ENCODE measurements at regions not wholly inside any gene's neighbourhood (a gene's known extent, or its start where the extent isn't known, plus 50 kb on each side); places are given as distances from the start of the nearest gene placed in this dataset.

DNA sequence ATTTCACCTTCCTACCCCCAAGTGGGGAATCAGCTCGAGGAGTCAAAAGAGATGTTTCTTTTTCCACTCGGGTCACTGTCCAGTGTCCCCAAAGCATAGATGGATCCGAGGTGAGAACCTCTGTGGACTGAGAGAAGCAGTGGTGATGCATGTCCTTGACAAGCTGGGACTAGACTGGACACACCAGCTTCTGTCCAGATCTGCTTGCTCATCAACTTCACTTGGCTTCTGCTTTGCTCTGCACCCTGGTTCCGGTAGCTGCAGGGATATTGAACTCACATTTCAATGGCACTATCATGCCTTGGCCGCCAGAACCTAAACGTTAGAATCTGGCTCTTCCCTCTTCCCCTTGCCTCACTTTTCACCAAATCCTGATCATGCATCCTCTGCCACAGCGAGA, 50.3 kb upstream of the CXCL12 start:
- H3K9me3 ChIP-seq (ENCODE audit: low read length) = no peaks in the 10 kb centered on the region
- H3K36me3 ChIP-seq (ENCODE audit: insufficient read depth, low read length) = no peaks in the 10 kb centered on the region
- H3K27ac ChIP-seq (ENCODE audit: low read depth, low read length) = no peak overlapping the region
- no peak overlapping the region for H3K9ac ChIP-seq (ENCODE audit: low read length)
- no peaks in the 10 kb centered on the region for H3K4me1 ChIP-seq (ENCODE audit: insufficient read depth, low read length)
- H3K4me3 ChIP-seq (ENCODE audit: low read depth in 1 of 2, low read length in 2 of 2) = no peak overlapping the region
- H3K27me3 ChIP-seq (ENCODE audit: control insufficient read depth in 1 of 2, insufficient read depth in 2 of 2, low read length in 2 of 2) = no peaks in the 10 kb centered on the region

- no peaks in the 10 kb centered on the region for H3K36me3 ChIP-seq (ENCODE audit: insufficient read depth, low read length)
- H3K27me3 ChIP-seq (ENCODE audit: control insufficient read depth in 1 of 2, insufficient read depth in 2 of 2, low read length in 2 of 2) = no peaks in the 10 kb centered on the region
- H3K9ac ChIP-seq (ENCODE audit: low read length) = no peak overlapping the region
- H3K4me1 ChIP-seq (ENCODE audit: insufficient read depth, low read length) = no peaks in the 10 kb centered on the region
- no peak overlapping the region for H3K4me3 ChIP-seq (ENCODE audit: low read depth in 1 of 2, low read length in 2 of 2)
- H3K9me3 ChIP-seq (ENCODE audit: low read length) = no peaks in the 10 kb centered on the region
- H3K27ac ChIP-seq (ENCODE audit: low read depth, low read length) = no peak overlapping the region
Observed at GRCh38 chr10:44436240-44436639, 51.3 kb upstream of the CXCL12 start.

- no peak overlapping the region for H3K9ac ChIP-seq (ENCODE audit: low read length)
- no peak overlapping the region for H3K27ac ChIP-seq (ENCODE audit: low read depth, low read length)
- H3K36me3 ChIP-seq (ENCODE audit: insufficient read depth, low read length) = no peaks in the 10 kb centered on the region
Observed at GRCh38 chr10:44437840-44438511, 53.1 kb upstream of the CXCL12 start.

DNA sequence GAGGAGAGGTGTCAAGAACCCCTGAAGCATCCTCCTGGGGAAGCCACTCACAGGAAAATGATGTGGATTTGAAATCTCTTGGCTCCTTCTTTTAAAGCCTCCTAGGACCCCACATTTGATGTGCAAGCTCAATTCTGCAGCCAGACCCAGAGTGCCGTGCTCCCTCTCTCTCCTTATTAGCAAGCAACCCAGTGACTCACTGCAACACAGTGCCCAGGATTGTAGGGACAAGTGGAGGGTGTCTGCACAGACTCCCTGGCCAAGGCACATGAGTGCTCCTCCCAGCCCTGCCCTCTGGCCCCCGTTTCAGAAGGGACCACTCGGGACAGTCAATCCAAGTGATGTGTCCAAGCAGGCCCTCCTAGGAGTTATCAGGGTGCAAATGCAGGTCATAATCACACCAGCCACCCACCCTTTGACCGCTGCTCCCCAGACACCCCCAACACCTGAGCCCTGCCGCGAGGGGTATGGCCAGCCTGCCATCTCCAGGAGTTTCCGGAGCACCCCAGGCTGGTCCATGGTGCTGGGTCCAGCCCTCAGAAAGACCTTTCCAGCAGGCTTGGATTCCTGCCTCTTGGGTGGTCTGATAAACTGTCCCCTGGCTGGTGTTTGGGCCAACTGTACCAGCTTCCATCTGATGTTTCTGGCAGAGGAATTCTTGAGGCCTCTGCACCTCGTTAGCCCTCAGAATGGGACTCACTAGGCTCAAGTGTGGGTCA, 54.5 kb upstream of the CXCL12 start:
- Histone ChIP-seq H3K27me3 (ENCODE audit: control insufficient read depth in 1 of 2, insufficient read depth in 2 of 2, low read length in 2 of 2) (no peaks in the 10 kb centered on the region), H3K4me1 (ENCODE audit: insufficient read depth, low read length) (no peaks in the 10 kb centered on the region), H3K9me3 (ENCODE audit: low read length) (no peaks in the 10 kb centered on the region), H3K27ac (ENCODE audit: low read depth, low read length) (no peak overlapping the region), H3K4me3 (ENCODE audit: low read depth in 1 of 2, low read length in 2 of 2) (no peak overlapping the region), H3K9ac (ENCODE audit: low read length) (no peak overlapping the region), H3K36me3 (ENCODE audit: insufficient read depth, low read length) (no peaks in the 10 kb centered on the region)

More at GRCh38 chr10:44437840-44438511, 53.1 kb upstream of the CXCL12 start:
- H3K9me3 ChIP-seq (ENCODE audit: low read length) = no peaks in the 10 kb centered on the region
- H3K27me3 ChIP-seq (ENCODE audit: control insufficient read depth in 1 of 2, insufficient read depth in 2 of 2, low read length in 2 of 2) = no peaks in the 10 kb centered on the region
- no peaks in the 10 kb centered on the region for H3K4me1 ChIP-seq (ENCODE audit: insufficient read depth, low read length)
- no peak overlapping the region for H3K4me3 ChIP-seq (ENCODE audit: low read depth in 1 of 2, low read length in 2 of 2)

- no peaks in the 10 kb centered on the region for H3K9me3 ChIP-seq (ENCODE audit: low read length)
- no peaks in the 10 kb centered on the region for H3K4me1 ChIP-seq (ENCODE audit: insufficient read depth, low read length)
- H3K27ac ChIP-seq (ENCODE audit: low read depth, low read length) = no peak overlapping the region
Observed at GRCh38 chr10:44439958-44440244, 55.0 kb upstream of the CXCL12 start.

DNA sequence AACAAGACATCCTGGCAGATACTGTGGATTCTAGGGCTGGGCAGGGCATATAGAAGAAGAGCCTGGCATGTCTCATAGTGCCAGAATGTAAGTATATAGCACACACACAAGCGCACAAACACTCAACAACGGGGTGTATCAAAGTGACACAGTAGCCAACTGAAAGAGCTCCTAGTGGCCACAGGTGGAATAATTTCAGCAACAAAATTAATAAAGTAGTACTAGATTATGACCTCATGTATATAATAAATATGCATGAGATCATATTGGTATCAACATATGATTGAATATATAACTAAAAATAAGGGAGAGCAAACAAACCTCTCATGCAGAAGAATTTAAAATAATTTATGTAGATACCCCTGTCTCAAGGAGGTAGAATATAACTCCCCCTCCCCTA, 72.4 kb upstream of the CXCL12 start:
- Histone ChIP-seq H3K4me3 (ENCODE audit: low read depth in 1 of 2, low read length in 2 of 2) (no peak overlapping the region), H3K36me3 (ENCODE audit: insufficient read depth, low read length) (no peaks in the 10 kb centered on the region), H3K4me1 (ENCODE audit: insufficient read depth, low read length) (no peaks in the 10 kb centered on the region), H3K27me3 (ENCODE audit: control insufficient read depth in 1 of 2, insufficient read depth in 2 of 2, low read length in 2 of 2) (no peaks in the 10 kb centered on the region), H3K9me3 (ENCODE audit: low read length) (no peaks in the 10 kb centered on the region), H3K27ac (ENCODE audit: low read depth, low read length) (no peak overlapping the region), H3K9ac (ENCODE audit: low read length) (no peak overlapping the region)

More at GRCh38 chr10:44439958-44440244, 55.0 kb upstream of the CXCL12 start:
- no peak overlapping the region for H3K4me3 ChIP-seq (ENCODE audit: low read depth in 1 of 2, low read length in 2 of 2)
- no peak overlapping the region for H3K9ac ChIP-seq (ENCODE audit: low read length)
- no peaks in the 10 kb centered on the region for H3K36me3 ChIP-seq (ENCODE audit: insufficient read depth, low read length)
- H3K27me3 ChIP-seq (ENCODE audit: control insufficient read depth in 1 of 2, insufficient read depth in 2 of 2, low read length in 2 of 2) = no peaks in the 10 kb centered on the region

- Histone ChIP-seq H3K36me3 (ENCODE audit: insufficient read depth, low read length) (no peaks in the 10 kb centered on the region), H3K9ac (ENCODE audit: low read length) (no peak overlapping the region), H3K4me1 (ENCODE audit: insufficient read depth, low read length) (peaks cover 7% of the 10 kb centered on the region), H3K9me3 (ENCODE audit: low read length) (no peaks in the 10 kb centered on the region), H3K27me3 (ENCODE audit: control insufficient read depth in 1 of 2, insufficient read depth in 2 of 2, low read length in 2 of 2) (no peaks in the 10 kb centered on the region), H3K4me3 (ENCODE audit: low read depth in 1 of 2, low read length in 2 of 2) (no peak overlapping the region), H3K27ac (ENCODE audit: low read depth, low read length) (no peak overlapping the region)
Observed at GRCh38 chr10:44458671-44459413, 73.9 kb upstream of the CXCL12 start.

GRCh38 chr10:44459671-44460070, 74.8 kb upstream of the CXCL12 start:
- H3K27ac ChIP-seq (ENCODE audit: low read depth, low read length) = no peak overlapping the region
- no peak overlapping the region for H3K4me3 ChIP-seq (ENCODE audit: low read depth in 1 of 2, low read length in 2 of 2)
- H3K36me3 ChIP-seq (ENCODE audit: insufficient read depth, low read length) = no peaks in the 10 kb centered on the region
- peaks cover 10% of the 10 kb centered on the region for H3K4me1 ChIP-seq (ENCODE audit: insufficient read depth, low read length)
- no peak overlapping the region for H3K9ac ChIP-seq (ENCODE audit: low read length)
- no peaks in the 10 kb centered on the region for H3K27me3 ChIP-seq (ENCODE audit: control insufficient read depth in 1 of 2, insufficient read depth in 2 of 2, low read length in 2 of 2)
- H3K9me3 ChIP-seq (ENCODE audit: low read length) = no peaks in the 10 kb centered on the region

DNA sequence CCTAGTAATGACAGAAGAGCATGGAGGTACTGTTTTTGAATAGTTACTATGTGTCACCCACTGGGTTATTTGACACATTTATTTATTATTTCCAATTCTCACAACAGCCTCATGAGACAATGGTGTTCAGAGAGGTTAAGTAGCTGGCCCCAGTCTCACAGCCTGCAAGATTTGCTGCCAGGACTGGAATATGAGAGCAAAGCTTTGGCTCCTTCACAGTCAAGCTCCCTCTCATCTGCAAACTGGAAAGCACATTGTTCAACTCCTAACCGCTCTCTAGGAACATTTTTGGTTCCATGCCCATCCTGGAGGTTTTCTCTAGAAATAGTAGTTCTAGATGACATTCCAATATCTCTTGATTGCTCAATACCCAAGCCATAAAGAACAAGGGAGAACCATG, 75.5 kb upstream of the CXCL12 start:
- H3K27me3 ChIP-seq (ENCODE audit: control insufficient read depth in 1 of 2, insufficient read depth in 2 of 2, low read length in 2 of 2) = no peaks in the 10 kb centered on the region
- H3K27ac ChIP-seq (ENCODE audit: low read depth, low read length) = no peak overlapping the region
- H3K9me3 ChIP-seq (ENCODE audit: low read length) = no peaks in the 10 kb centered on the region
- no peaks in the 10 kb centered on the region for H3K36me3 ChIP-seq (ENCODE audit: insufficient read depth, low read length)
- no peak overlapping the region for H3K9ac ChIP-seq (ENCODE audit: low read length)
- peaks cover 10% of the 10 kb centered on the region for H3K4me1 ChIP-seq (ENCODE audit: insufficient read depth, low read length)
- no peak overlapping the region for H3K4me3 ChIP-seq (ENCODE audit: low read depth in 1 of 2, low read length in 2 of 2)

DNA sequence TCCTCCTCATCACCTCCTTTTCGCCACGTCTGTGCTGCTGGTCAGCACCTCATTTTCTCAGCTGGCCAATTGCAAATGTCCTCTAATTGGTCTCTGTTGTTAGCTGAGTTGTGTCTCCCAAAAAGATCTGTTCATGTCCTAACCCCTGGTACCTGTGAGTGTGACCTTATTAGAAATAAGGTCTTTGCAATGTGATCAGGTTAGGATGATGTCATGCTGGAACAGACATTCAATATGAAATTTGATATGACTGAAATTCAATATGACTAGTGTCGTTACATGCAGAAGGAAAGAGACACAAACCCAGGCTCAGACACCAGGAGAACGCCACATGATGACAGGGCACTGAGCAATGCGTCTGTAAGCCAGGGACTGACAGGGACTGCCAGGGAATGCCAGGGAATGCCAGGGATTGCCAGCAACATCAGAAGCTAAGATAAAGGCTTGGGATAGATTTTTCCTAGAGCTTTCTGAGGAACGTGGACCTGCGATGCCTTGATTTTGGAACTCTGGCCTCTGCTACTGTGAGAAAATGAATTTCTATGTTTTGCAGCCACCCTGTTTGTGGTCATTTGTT, 77.5 kb upstream of the CXCL12 start:
- Histone ChIP-seq H3K4me3 (ENCODE audit: low read depth in 1 of 2, low read length in 2 of 2) (no peak overlapping the region), H3K36me3 (ENCODE audit: insufficient read depth, low read length) (no peaks in the 10 kb centered on the region), H3K9ac (ENCODE audit: low read length) (no peak overlapping the region), H3K27me3 (ENCODE audit: control insufficient read depth in 1 of 2, insufficient read depth in 2 of 2, low read length in 2 of 2) (no peaks in the 10 kb centered on the region), H3K9me3 (ENCODE audit: low read length) (no peaks in the 10 kb centered on the region), H3K27ac (ENCODE audit: low read depth, low read length) (no peak overlapping the region), H3K4me1 (ENCODE audit: insufficient read depth, low read length) (peaks cover 10% of the 10 kb centered on the region)

DNA sequence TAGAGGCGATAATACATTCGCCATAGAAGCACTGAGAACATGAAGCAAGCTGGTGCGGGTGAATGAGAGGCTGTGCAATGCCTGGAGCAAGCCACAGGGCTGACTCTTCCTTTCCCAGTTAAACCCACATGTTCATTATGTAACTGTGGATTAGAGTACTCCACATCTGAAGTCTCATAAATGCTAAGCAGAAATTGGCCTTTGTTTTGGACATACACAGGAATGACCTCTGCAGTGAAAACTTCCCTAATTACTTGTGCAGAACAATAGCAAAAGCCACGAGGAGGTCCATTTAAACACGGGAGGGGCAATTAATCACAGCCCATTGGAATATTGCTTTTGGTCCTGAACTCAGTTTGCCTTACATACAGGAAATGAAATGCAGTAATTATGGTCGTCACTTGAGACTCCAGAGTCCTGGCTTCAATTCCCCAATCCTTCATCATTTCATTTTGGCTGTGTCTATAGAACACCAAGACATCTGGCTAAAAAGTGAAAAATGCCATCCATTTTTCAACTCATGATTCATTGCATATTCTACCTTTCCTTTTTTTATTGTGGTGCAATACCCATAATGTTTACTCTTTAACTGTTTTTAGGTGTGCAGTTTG, 78.7 kb upstream of the CXCL12 start:
- H3K4me3 ChIP-seq (ENCODE audit: low read depth in 1 of 2, low read length in 2 of 2) = no peak overlapping the region
- H3K4me1 ChIP-seq (ENCODE audit: insufficient read depth, low read length) = peaks cover 10% of the 10 kb centered on the region
- H3K9ac ChIP-seq (ENCODE audit: low read length) = no peak overlapping the region
- H3K27ac ChIP-seq (ENCODE audit: low read depth, low read length) = no peak overlapping the region
- no peaks in the 10 kb centered on the region for H3K27me3 ChIP-seq (ENCODE audit: control insufficient read depth in 1 of 2, insufficient read depth in 2 of 2, low read length in 2 of 2)
- no peaks in the 10 kb centered on the region for H3K36me3 ChIP-seq (ENCODE audit: insufficient read depth, low read length)
- H3K9me3 ChIP-seq (ENCODE audit: low read length) = no peaks in the 10 kb centered on the region

Measured in muscle layer of colon (tissue), 2 donors.